HK-2 (cell line): ENCODE measurements at regions not wholly inside any gene's neighbourhood (a gene's known extent, or its start where the extent isn't known, plus 50 kb on each side); places are given as distances from the start of the nearest gene placed in this dataset.

ENCODE experiments used
- DNase-seq: peaks from one replicate; pipeline ENCODE4 v3.0.0-alpha.2; 2018; ENCODE audit not compliant: unreplicated experiment

- no peak for DNase-seq
Measured at GRCh38 chr6:4296552-4296951, 161.2 kb upstream of the ECI2 start.

GRCh38 chr6:4295783-4296155 lies 160.4 kb upstream of the ECI2 start:
- DNase-seq = no peak

- DNase-seq = no peak
Measured at GRCh38 chr6:4295058-4295782, 159.8 kb upstream of the ECI2 start.

GRCh38 chr6:4294636-4295035 lies 159.3 kb upstream of the ECI2 start:
- no peak for DNase-seq

GRCh38 chr6:4291453-4292403 lies 156.4 kb upstream of the ECI2 start:
- DNase-seq = no peak

GRCh38 chr6:4289770-4290320 lies 154.5 kb upstream of the ECI2 start:
- DNase-seq = no peak

- DNase-seq = no peak
Measured at GRCh38 chr6:4287811-4288244, 152.5 kb upstream of the ECI2 start.

- no peak for DNase-seq
Measured at GRCh38 chr6:4287372-4287771, 152.0 kb upstream of the ECI2 start.

- DNase-seq = no peak
Measured at GRCh38 chr6:4282926-4283325, 147.6 kb upstream of the ECI2 start.

GRCh38 chr6:4281341-4282293 lies 146.2 kb upstream of the ECI2 start:
- DNase-seq = no peak

GRCh38 chr6:4280707-4281106 lies 145.3 kb upstream of the ECI2 start:
- DNase-seq = peak; percentile 30

GRCh38 chr6:4280031-4280430 lies 144.7 kb upstream of the ECI2 start:
- DNase-seq = no peak

GRCh38 chr6:4274382-4275082 lies 139.2 kb upstream of the ECI2 start:
- DNase-seq = no peak

- DNase-seq = no peak
Measured at GRCh38 chr6:4272996-4273395, 137.6 kb upstream of the ECI2 start.

- no peak for DNase-seq
Measured at GRCh38 chr6:4271761-4272470, 136.5 kb upstream of the ECI2 start.

GRCh38 chr6:4270776-4271175 lies 135.4 kb upstream of the ECI2 start:
- DNase-seq = no peak

GRCh38 chr6:4270001-4270400 lies 134.6 kb upstream of the ECI2 start:
- no peak for DNase-seq

GRCh38 chr6:4268171-4268570 lies 132.8 kb upstream of the ECI2 start:
- no peak for DNase-seq

GRCh38 chr6:4265740-4266139 lies 130.4 kb upstream of the ECI2 start:
- no peak for DNase-seq

GRCh38 chr6:4264601-4265000 lies 129.2 kb upstream of the ECI2 start:
- no peak for DNase-seq
